NT2/D1 (cell line): ENCODE measurements at regions not wholly inside any gene's neighbourhood (a gene's known extent, or its start where the extent isn't known, plus 50 kb on each side); places are given as distances from the start of the nearest gene placed in this dataset.
"Not testable (repeated sequence)": the region's sequence is repeated elsewhere in the genome, so short reads cannot be mapped to it uniquely, and the experiment has no call there.

Experiments
- DNase-seq: peaks from one replicate; pipeline ENCODE4 v3.0.0-alpha.2; 2011; ENCODE audit warnings: low read depth, low spot score
- H3K27me3 ChIP-seq: 2 replicates; pipeline ENCODE4 v1.6.0; 2011; ENCODE audit warnings: mild to moderate bottlenecking; ENCODE audit not compliant: insufficient read length, insufficient read depth
- H3K36me3 ChIP-seq: 2 replicates; pipeline ENCODE4 v1.6.1; 2011; ENCODE audit warnings: mild to moderate bottlenecking, low read length, mixed read lengths; ENCODE audit not compliant: insufficient read depth, insufficient read length
- H3K4me1 ChIP-seq: 2 replicates; pipeline ENCODE4 v1.5.1; 2011; ENCODE audit not compliant: insufficient read depth, insufficient read length
- H3K4me3 ChIP-seq: 2 replicates; pipeline ENCODE4 v1.5.1; 2011; ENCODE audit warnings: low read depth; ENCODE audit not compliant: insufficient read length
- H3K9ac ChIP-seq: 2 replicates; pipeline ENCODE4 v1.6.0; 2011; ENCODE audit warnings: low read depth; ENCODE audit not compliant: insufficient read length
- H3K9me3 ChIP-seq: 2 replicates; pipeline ENCODE4 v1.5.1; 2011; ENCODE audit warnings: mild to moderate bottlenecking, low read length; ENCODE audit not compliant: insufficient read depth
- SUZ12 ChIP-seq: IDR thresholded peaks from 2 replicates; pipeline ENCODE4 v1.6.1; 2011; ENCODE audit not compliant: insufficient read length, insufficient read depth; ENCODE audit errors: extremely low read depth
- YY1 ChIP-seq: IDR thresholded peaks from 2 replicates; pipeline ENCODE4 v1.6.1; 2011; ENCODE audit not compliant: insufficient read length, insufficient read depth
- ZNF274 ChIP-seq: IDR thresholded peaks from 2 replicates; pipeline ENCODE4 v1.6.1; 2011; ENCODE audit warnings: mild to moderate bottlenecking, low read depth, low read length

DNA sequence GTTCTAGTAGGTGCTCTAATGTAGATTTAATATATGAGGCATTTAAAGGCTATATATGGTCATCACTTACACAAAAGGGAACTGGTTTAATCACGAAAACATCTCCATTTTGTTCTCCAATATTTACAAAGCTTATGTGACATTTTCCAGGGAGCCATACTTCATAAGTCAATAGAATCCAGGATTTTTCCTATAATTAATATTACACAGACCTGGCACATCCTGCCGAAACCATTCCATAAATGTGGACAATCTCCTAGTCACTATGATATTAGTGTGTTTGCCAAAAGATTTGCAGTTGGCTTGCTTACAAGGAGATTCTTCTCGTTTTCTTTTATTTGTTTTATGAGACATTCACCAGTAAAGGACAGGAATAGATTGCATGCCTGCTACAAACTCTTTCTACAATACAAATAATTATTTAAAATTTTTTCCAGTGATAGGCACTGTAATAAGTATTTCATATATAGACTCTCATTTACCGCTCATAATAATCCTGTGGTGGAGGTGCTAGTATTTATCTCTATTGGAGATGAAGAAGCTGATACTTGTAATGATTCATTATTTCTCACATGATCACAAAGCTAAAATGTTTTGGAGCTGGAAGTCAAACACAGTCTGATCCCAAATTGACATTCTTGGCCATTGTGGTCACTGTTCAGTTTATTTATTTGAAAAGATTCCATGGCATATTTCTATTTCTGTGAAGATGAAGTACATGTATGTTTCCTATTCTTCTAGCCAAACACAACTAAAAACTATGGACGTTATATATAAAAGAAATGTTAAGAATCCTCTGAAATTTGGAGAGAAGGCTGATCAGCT is 597.0 kb downstream of the HTR1B start:
- no peak for DNase-seq
- TF ChIP-seq YY1 = no peak
- no peak for TF ChIP-seq SUZ12
- TF ChIP-seq ZNF274 = no peak
- Histone ChIP-seq H3K27me3 (no peaks in the 10 kb centered on the region), H3K4me3 (no peak overlapping the region), H3K9ac (no peak overlapping the region), H3K4me1 (no peaks in the 10 kb centered on the region), H3K36me3 (no peaks in the 10 kb centered on the region), H3K9me3 (no peaks in the 10 kb centered on the region)

DNA sequence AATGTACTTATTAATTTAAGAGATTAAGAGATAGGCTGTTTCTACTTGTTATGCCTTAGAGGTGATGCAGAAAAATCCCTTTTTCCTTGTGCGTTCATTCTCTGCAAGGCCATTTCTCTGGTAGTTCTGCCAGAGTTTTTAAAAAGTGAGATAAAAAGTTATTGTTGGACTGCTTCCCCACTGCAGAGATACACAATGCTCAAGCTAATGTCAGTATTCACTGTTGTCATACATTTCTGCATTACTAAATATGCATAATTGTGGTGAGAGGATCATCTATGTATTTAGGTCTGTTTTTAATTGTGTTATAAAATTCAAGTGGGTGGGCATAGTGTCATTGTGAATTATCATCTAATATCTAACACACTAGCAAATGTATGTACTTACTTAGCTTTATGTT is 600.4 kb downstream of the HTR1B start:
- Histone ChIP-seq H3K9me3 (no peaks in the 10 kb centered on the region), H3K9ac (no peak overlapping the region), H3K27me3 (no peaks in the 10 kb centered on the region), H3K36me3 (no peaks in the 10 kb centered on the region), H3K4me3 (no peak overlapping the region), H3K4me1 (no peaks in the 10 kb centered on the region)
- TF ChIP-seq ZNF274 (no peak), YY1 (no peak), SUZ12 (no peak)
- no peak for DNase-seq

DNA sequence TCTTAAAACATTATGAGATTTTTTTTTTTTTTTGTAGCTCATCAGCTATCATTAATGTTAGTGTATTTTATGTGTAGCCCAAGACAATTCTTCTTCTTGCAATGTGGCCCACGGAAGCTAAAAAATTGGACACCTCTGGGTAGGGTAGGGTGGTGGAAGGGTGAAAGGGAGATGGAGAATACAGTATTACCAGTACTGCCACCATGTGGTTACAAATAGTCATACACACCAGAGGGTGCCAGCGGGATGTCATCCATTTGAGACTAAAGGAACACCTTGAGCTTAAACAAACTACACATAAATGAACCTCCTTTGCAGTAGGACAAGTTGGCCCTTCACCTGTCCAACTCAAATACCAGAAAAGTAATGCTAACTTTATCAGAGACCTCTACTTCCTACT is 601.9 kb downstream of the HTR1B start:
- TF ChIP-seq YY1 (no peak), SUZ12 (no peak), ZNF274 (no peak)
- no peaks in the 10 kb centered on the region for H3K27me3 ChIP-seq
- DNase-seq = no peak
- H3K9ac ChIP-seq = no peak overlapping the region
- H3K4me1 ChIP-seq = no peaks in the 10 kb centered on the region
- no peak overlapping the region for H3K4me3 ChIP-seq
- H3K36me3 ChIP-seq = no peaks in the 10 kb centered on the region
- no peaks in the 10 kb centered on the region for H3K9me3 ChIP-seq

DNA sequence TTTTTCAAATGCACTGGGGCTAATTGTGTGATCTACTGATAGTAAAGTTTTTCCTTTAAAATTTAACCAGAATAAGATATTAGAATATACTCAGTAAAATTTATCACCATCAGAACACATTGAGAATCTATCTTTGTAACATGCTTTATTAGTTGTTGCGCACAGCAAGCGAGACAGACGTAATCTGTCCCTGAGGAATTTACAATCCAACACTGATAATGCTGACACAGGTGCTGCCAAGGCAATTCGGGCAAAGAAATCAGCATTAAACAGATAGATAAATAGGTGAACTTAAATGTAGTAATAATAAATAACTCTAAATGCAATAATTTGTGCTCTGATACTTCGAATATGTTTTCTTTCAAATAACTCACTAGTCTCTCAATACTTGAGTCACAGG is 607.2 kb downstream of the HTR1B start:
- no peak overlapping the region for H3K4me3 ChIP-seq
- no peak overlapping the region for H3K9ac ChIP-seq
- no peaks in the 10 kb centered on the region for H3K9me3 ChIP-seq
- no peaks in the 10 kb centered on the region for H3K27me3 ChIP-seq
- DNase-seq = no peak
- H3K4me1 ChIP-seq = no peaks in the 10 kb centered on the region
- no peaks in the 10 kb centered on the region for H3K36me3 ChIP-seq
- TF ChIP-seq ZNF274 (no peak), SUZ12 (no peak), YY1 (no peak)

DNA sequence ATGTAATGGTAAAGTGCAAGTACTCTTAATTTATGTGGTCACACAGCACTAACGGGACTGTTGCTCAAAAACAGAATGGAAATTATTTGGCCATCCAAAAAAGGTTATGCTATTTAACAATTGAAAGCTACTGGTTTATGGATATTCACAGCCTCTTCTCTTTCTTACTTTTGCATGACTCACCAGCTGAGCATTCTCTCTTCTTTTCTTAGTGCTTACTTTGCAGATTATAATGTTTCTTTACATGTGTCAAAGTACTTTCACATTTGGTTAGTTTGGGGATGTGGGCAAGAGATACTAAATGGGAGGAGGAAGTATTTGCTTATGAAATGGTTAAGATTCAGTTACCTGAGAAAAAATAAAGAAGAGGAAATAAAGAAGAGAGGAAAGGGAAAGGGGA is 610.5 kb downstream of the HTR1B start:
- Histone ChIP-seq H3K27me3 (no peaks in the 10 kb centered on the region), H3K4me1 (no peaks in the 10 kb centered on the region), H3K9me3 (no peaks in the 10 kb centered on the region), H3K9ac (no peak overlapping the region), H3K4me3 (no peak overlapping the region), H3K36me3 (no peaks in the 10 kb centered on the region)
- DNase-seq = no peak
- TF ChIP-seq ZNF274 = no peak
- no peak for TF ChIP-seq YY1
- TF ChIP-seq SUZ12 = no peak

DNA sequence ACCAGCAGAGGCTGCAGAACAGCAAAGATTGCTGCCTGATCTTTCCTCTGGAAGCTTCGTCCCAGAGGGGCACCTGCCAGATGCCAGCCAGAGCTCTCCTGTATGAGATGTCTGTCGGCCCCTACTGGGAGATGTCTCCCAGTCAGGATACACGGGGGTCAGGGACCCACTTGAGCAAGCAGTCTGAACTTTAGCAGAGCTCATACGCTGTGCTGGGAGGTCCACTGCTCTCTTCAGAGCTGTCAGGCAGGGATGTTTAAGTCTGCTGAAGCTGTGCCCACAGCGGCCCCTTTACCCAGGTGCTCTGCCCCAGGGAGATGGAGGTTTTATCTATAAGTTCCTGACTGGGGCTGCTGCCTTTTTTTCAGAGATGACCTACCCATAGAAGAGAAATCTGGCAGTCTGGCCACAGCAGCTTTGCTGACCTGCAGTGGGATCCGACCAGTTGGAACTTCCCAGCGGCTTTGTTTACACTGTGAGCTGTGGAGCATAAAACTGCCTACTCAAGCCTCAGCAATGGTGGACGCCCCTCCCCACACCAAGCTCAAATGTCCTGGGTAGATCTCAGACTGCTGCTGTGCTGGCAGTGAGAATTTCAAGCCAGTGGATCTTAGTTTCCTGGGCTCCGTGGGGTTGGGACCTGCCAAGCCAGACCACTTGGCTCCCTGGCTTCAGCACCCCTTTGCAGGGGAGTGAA is 613.9 kb downstream of the HTR1B start:
- not testable (repeated sequence) for H3K9ac ChIP-seq, H3K4me3 ChIP-seq, H3K36me3 ChIP-seq, H3K27me3 ChIP-seq, H3K9me3 ChIP-seq, H3K4me1 ChIP-seq, DNase-seq

DNA sequence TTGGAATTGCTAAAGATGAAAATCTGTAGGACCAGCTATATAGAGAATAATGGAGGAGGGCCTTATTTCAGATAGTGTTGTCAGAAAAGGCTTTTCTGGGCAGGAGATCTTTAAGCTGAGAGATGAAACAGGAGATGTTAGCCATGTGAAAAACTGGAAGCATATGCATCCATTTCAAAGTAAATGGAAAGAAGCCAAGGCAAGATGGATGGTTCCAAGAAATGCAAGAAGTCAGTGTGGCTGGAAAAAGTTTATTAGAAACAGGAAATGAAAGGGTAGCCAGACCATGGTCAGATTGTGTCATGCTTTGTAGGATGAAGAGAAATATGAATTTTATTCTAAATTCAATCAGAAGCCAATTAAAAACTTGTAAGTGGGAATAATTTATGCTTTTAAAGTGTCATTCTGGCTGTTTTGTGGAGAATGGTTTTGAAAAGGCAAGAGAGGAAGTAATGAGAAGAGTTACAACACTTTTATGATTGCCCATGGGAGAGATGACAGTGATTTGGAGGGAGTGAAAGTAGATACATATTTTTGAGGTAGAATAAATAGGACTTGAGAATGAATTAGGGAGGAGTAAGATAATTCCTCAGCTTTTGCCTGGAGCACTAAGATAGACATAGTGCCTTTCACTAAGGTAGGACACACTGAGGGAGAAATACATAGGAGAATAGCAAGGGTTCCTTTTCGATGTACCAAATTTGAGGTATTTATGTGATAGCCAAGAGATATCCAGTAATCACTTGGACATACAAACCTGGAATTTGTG is 620.1 kb downstream of the HTR1B start:
- TF ChIP-seq ZNF274 (no peak), SUZ12 (no peak), YY1 (no peak)
- H3K9me3 ChIP-seq = no peaks in the 10 kb centered on the region
- no peak overlapping the region for H3K4me3 ChIP-seq
- H3K4me1 ChIP-seq = no peaks in the 10 kb centered on the region
- DNase-seq = no peak
- no peak overlapping the region for H3K9ac ChIP-seq
- no peaks in the 10 kb centered on the region for H3K27me3 ChIP-seq
- H3K36me3 ChIP-seq = no peaks in the 10 kb centered on the region
